Adipocyte (in vitro differentiated cells): ENCODE measurements at regions not wholly inside any gene's neighbourhood (a gene's known extent, or its start where the extent isn't known, plus 50 kb on each side); places are given as distances from the start of the nearest gene placed in this dataset.

Experiments
- DNase-seq: peaks from one replicate; pipeline ENCODE4 v3.0.0-alpha.2; 2015; ENCODE audit warnings: low read depth
- H3K27me3 ChIP-seq: replicated peaks from 2 replicates; pipeline ENCODE4 v1.7.0; 2013; ENCODE audit warnings: mild to moderate bottlenecking, low read length, moderate library complexity; ENCODE audit not compliant: control insufficient read depth, insufficient read depth
- H3K36me3 ChIP-seq: 2 replicates; pipeline ENCODE4 v1.7.0; 2013; ENCODE audit warnings: low read length, mild to moderate bottlenecking, moderate library complexity; ENCODE audit not compliant: control insufficient read depth, insufficient read depth, severe bottlenecking
- H3K4me1 ChIP-seq: 2 replicates; pipeline ENCODE4 v1.7.0; 2013; ENCODE audit warnings: mild to moderate bottlenecking, low read length, moderate library complexity; ENCODE audit not compliant: control insufficient read depth, insufficient read depth
- H3K4me3 ChIP-seq: 2 replicates; pipeline ENCODE4 v1.7.0; 2013; ENCODE audit warnings: mild to moderate bottlenecking, low read length, moderate library complexity
- H3K9ac ChIP-seq: 2 replicates; pipeline ENCODE4 v1.7.0; 2013; ENCODE audit warnings: mild to moderate bottlenecking, low read length, moderate library complexity
- H3K9me3 ChIP-seq: 2 replicates; pipeline ENCODE4 v1.7.0; 2013; ENCODE audit warnings: mild to moderate bottlenecking, low read length, moderate library complexity; ENCODE audit not compliant: control insufficient read depth

GRCh38 chr2:5939553-5939952, 247.4 kb downstream of the SOX11 start:
- H3K9me3 ChIP-seq = no peaks in the 10 kb centered on the region
- no peak for DNase-seq
- H3K4me1 ChIP-seq = no peaks in the 10 kb centered on the region
- H3K9ac ChIP-seq = no peak overlapping the region
- no peaks in the 10 kb centered on the region for H3K27me3 ChIP-seq
- H3K4me3 ChIP-seq = no peak overlapping the region
- no peaks in the 10 kb centered on the region for H3K36me3 ChIP-seq

- H3K36me3 ChIP-seq = no peaks in the 10 kb centered on the region
- no peak for DNase-seq
- H3K9ac ChIP-seq = no peak overlapping the region
- H3K9me3 ChIP-seq = no peaks in the 10 kb centered on the region
- H3K4me1 ChIP-seq = no peaks in the 10 kb centered on the region
- H3K4me3 ChIP-seq = no peak overlapping the region
- no peaks in the 10 kb centered on the region for H3K27me3 ChIP-seq
Observed at GRCh38 chr2:5940596-5941535, 248.7 kb downstream of the SOX11 start.

- no peak for DNase-seq
Observed at GRCh38 chr2:5942204-5942603, 250.0 kb downstream of the SOX11 start.

GRCh38 chr2:5945742-5946141, 253.6 kb downstream of the SOX11 start:
- H3K36me3 ChIP-seq = no peaks in the 10 kb centered on the region
- H3K9me3 ChIP-seq = no peaks in the 10 kb centered on the region
- no peak for DNase-seq
- H3K27me3 ChIP-seq = no peaks in the 10 kb centered on the region
- H3K9ac ChIP-seq = no peak overlapping the region
- H3K4me1 ChIP-seq = no peaks in the 10 kb centered on the region
- no peak overlapping the region for H3K4me3 ChIP-seq

More at GRCh38 chr2:5942204-5942603, 250.0 kb downstream of the SOX11 start:
- Histone ChIP-seq H3K4me3 (no peak overlapping the region), H3K9ac (no peak overlapping the region), H3K4me1 (no peaks in the 10 kb centered on the region), H3K9me3 (no peaks in the 10 kb centered on the region), H3K36me3 (no peaks in the 10 kb centered on the region), H3K27me3 (no peaks in the 10 kb centered on the region)

GRCh38 chr2:5946225-5947115, 254.3 kb downstream of the SOX11 start:
- H3K36me3 ChIP-seq = no peaks in the 10 kb centered on the region
- H3K4me3 ChIP-seq = no peak overlapping the region
- DNase-seq = no peak
- no peaks in the 10 kb centered on the region for H3K27me3 ChIP-seq
- H3K9ac ChIP-seq = no peak overlapping the region
- H3K4me1 ChIP-seq = no peaks in the 10 kb centered on the region
- H3K9me3 ChIP-seq = no peaks in the 10 kb centered on the region

GRCh38 chr2:5950736-5951135, 258.6 kb downstream of the SOX11 start:
- Histone ChIP-seq H3K9ac (no peak overlapping the region), H3K4me1 (no peaks in the 10 kb centered on the region), H3K4me3 (no peak overlapping the region), H3K36me3 (no peaks in the 10 kb centered on the region), H3K9me3 (no peaks in the 10 kb centered on the region), H3K27me3 (no peaks in the 10 kb centered on the region)
- DNase-seq = no peak

- H3K9ac ChIP-seq = no peak overlapping the region
- no peaks in the 10 kb centered on the region for H3K4me1 ChIP-seq
- DNase-seq = no peak
- H3K9me3 ChIP-seq = no peaks in the 10 kb centered on the region
- no peaks in the 10 kb centered on the region for H3K27me3 ChIP-seq
- no peak overlapping the region for H3K4me3 ChIP-seq
- H3K36me3 ChIP-seq = no peaks in the 10 kb centered on the region
Observed at GRCh38 chr2:5951471-5951870, 259.3 kb downstream of the SOX11 start.

- no peaks in the 10 kb centered on the region for H3K9me3 ChIP-seq
- no peaks in the 10 kb centered on the region for H3K36me3 ChIP-seq
- no peak overlapping the region for H3K9ac ChIP-seq
- H3K4me3 ChIP-seq = no peak overlapping the region
- H3K27me3 ChIP-seq = no peaks in the 10 kb centered on the region
- no peaks in the 10 kb centered on the region for H3K4me1 ChIP-seq
- DNase-seq = no peak
Observed at GRCh38 chr2:5953525-5953924, 261.3 kb downstream of the SOX11 start.

GRCh38 chr2:5954509-5954908, 262.3 kb downstream of the SOX11 start:
- H3K4me1 ChIP-seq = no peaks in the 10 kb centered on the region
- DNase-seq = no peak
- no peak overlapping the region for H3K9ac ChIP-seq
- no peaks in the 10 kb centered on the region for H3K9me3 ChIP-seq
- H3K4me3 ChIP-seq = no peak overlapping the region
- H3K27me3 ChIP-seq = no peaks in the 10 kb centered on the region
- no peaks in the 10 kb centered on the region for H3K36me3 ChIP-seq

- H3K36me3 ChIP-seq = no peaks in the 10 kb centered on the region
- no peaks in the 10 kb centered on the region for H3K27me3 ChIP-seq
- no peaks in the 10 kb centered on the region for H3K9me3 ChIP-seq
- H3K4me3 ChIP-seq = no peak overlapping the region
- H3K4me1 ChIP-seq = no peaks in the 10 kb centered on the region
- H3K9ac ChIP-seq = no peak overlapping the region
- DNase-seq = no peak
Observed at GRCh38 chr2:5955921-5956320, 263.7 kb downstream of the SOX11 start.
